SW480 (cell line): ENCODE measurements at regions not wholly inside any gene's neighbourhood (a gene's known extent, or its start where the extent isn't known, plus 50 kb on each side); places are given as distances from the start of the nearest gene placed in this dataset.

Experiments used
- DNase-seq: peaks from one replicate; pipeline ENCODE4 v3.0.0-alpha.2; 2016; ENCODE audit warnings: low spot score

GRCh38 chr6:126148853-126149252 is 162.5 kb downstream of the TRMT11 start:
- peak; percentile 12 for DNase-seq

- DNase-seq = no peak
These were observed 166.0 kb downstream of the TRMT11 start for GRCh38 chr6:126152372-126152745.

- DNase-seq = no peak
These were observed 167.3 kb downstream of the TRMT11 start for GRCh38 chr6:126153661-126154060.

GRCh38 chr6:126156973-126157372 is 170.6 kb downstream of the TRMT11 start:
- no peak for DNase-seq

- DNase-seq = no peak
These were observed 172.2 kb upstream of the CENPW start for GRCh38 chr6:126167726-126168125.

GRCh38 chr6:126170433-126170832 is 169.5 kb upstream of the CENPW start:
- no peak for DNase-seq

GRCh38 chr6:126170978-126171382 is 168.9 kb upstream of the CENPW start:
- no peak for DNase-seq

- DNase-seq = no peak
These were observed 167.8 kb upstream of the CENPW start for GRCh38 chr6:126172131-126172530.

- no peak for DNase-seq
These were observed 166.7 kb upstream of the CENPW start for GRCh38 chr6:126173265-126173664.

GRCh38 chr6:126174697-126175096 is 165.2 kb upstream of the CENPW start:
- no peak for DNase-seq

GRCh38 chr6:126175251-126175650 is 164.7 kb upstream of the CENPW start:
- DNase-seq = no peak

- peak; percentile 4 for DNase-seq
These were observed 163.6 kb upstream of the CENPW start for GRCh38 chr6:126176282-126176681.

- DNase-seq = peak; percentile 54
These were observed 159.3 kb upstream of the CENPW start for GRCh38 chr6:126180585-126180984.

GRCh38 chr6:126181173-126181741 is 158.7 kb upstream of the CENPW start:
- no peak for DNase-seq

GRCh38 chr6:126181890-126182289 is 158.0 kb upstream of the CENPW start:
- DNase-seq = no peak

GRCh38 chr6:126182650-126183311 is 157.1 kb upstream of the CENPW start:
- DNase-seq = no peak

- no peak for DNase-seq
These were observed 154.1 kb upstream of the CENPW start for GRCh38 chr6:126185774-126186173.

GRCh38 chr6:126188279-126188909 is 151.5 kb upstream of the CENPW start:
- no peak for DNase-seq

- DNase-seq = no peak
These were observed 144.2 kb upstream of the CENPW start for GRCh38 chr6:126195625-126196236.

- no peak for DNase-seq
These were observed 141.3 kb upstream of the CENPW start for GRCh38 chr6:126198631-126199030.

GRCh38 chr6:126199466-126199865 is 140.4 kb upstream of the CENPW start:
- no peak for DNase-seq

GRCh38 chr6:126202707-126203106 is 137.2 kb upstream of the CENPW start:
- no peak for DNase-seq

GRCh38 chr6:126204126-126204525 is 135.8 kb upstream of the CENPW start:
- DNase-seq = no peak
